HG03175 (cell line): ENCODE measurements at regions not wholly inside any gene's neighbourhood (a gene's known extent, or its start where the extent isn't known, plus 50 kb on each side); places are given as distances from the start of the nearest gene placed in this dataset.

ENCODE experiments used
- ATAC-seq: cut with Tn5 transposase; IDR thresholded peaks from one replicate; pipeline ENCODE4 v1.9.1; 2021; ENCODE audit warnings: mild to moderate bottlenecking, moderate library complexity; ENCODE audit not compliant: unreplicated experiment

DNA sequence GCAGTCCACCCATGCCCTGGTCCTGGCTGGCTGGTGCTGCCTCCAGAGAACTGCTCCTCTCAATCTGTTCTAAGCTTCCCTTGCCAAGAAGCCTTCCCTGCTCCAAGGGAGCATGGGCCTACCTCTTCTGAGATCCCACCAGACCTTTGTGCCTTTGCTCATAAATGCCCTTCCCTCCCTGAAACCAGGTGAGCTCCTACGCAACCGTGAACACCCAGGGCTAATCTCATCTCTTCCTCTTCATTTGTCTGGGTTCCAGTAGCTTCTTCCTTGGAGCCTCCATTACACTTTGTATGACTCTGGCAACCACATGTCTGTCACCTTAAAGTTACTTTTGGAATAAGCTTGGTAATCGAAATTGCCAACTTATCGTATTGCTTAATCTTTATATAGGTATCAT is 270.6 kb downstream of the PBX3 start:
- ATAC-seq, result no peak

- ATAC-seq, result no peak
Observed at GRCh38 chr9:126020836-126021235, 273.7 kb downstream of the PBX3 start.

DNA sequence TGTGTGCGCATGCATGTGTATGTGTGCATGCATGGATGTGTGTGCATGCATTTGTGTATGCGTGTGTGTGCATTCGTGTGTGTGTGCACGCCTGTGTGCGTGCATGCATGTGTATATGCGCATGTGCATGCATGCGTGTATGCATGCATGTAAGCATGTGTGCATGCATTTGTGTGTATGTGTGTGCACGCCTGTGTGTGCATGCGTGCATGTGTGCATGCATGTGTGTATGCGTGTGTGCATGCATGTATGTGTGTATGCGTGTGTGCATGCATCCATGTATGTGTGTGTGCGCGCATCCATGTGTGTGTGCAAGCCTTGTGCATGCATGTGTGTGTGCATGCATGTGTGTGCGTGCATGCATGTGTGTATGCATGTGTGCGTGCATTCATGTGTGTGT is 276.8 kb downstream of the PBX3 start:
- ATAC-seq, result no peak

DNA sequence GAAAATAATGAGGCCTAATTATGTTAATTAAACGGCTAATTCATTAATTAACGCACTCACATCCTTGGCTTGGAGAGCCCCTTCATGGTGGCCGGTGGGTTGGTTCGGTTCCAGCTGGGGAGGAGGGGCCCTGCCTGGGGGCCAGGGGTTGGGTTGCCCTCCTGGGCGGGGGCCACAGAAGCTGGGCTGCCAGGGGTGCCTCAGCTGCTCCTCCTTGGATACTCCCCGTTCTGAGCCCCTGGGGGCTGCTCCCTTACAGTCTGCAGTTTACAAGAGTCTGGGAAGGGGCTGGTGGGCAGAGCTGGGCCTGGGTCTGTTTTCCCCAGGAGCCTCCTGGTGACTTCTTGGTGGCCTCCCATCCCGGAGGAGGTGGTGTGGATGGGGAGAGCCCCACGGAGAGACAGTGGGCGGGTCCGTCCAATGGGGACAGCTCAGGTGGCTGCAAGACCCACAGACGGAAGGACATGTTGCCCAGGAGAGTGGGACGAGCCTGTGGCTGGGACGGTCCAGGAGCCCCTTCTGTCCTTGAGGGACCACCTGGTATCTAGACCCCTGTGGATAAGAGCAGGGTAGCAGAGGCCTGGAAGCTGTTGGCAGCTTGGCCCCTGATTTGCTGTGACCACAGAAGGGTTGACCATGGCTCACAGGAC is 277.5 kb downstream of the PBX3 start:
- ATAC-seq, result no peak

- ATAC-seq, result no peak
Observed at GRCh38 chr9:126025991-126026390, 278.8 kb downstream of the PBX3 start.

- ATAC-seq, result no peak
Observed at GRCh38 chr9:126027566-126027965, 280.4 kb downstream of the PBX3 start.

DNA sequence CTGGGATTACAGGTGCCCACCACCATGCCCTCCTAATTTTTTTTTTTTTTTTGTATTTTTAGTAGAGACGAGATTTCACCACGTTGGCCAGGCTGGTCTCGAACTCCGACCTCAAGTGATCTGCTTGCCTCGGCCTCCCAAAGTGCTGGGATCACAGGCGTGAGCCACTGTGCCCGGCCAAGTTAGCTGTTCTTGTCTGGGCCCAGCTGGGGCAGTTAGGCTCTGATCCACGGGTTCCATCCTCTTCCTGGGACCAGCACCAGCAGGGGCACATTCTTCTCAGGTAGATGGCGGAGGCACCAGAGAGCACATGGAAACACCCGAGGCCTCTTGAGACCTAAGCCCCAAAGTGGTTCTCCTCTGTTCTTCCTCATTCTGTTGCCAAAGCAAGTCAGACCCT is 281.6 kb downstream of the PBX3 start:
- no peak for ATAC-seq

DNA sequence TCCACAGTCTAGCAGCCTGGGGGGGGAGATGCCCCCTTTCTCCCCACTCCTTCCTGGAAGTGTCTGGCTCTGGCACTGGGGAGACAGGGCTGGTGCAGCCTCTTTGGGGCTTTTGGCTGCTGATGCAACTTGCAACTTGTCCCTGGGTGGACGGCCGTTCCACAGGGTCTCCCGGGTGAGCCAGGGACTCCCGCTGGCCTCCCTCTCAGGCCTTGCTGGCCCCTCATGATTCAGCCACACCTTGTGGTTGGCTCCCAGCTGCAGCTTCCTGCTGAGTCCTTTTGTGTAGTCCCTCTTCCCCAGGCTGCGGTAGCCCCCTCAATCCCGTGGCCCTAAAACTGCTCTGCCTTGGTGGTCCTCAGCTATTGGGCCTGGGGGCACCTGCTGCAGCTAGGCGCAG is 283.5 kb downstream of the PBX3 start:
- ATAC-seq, result no peak

DNA sequence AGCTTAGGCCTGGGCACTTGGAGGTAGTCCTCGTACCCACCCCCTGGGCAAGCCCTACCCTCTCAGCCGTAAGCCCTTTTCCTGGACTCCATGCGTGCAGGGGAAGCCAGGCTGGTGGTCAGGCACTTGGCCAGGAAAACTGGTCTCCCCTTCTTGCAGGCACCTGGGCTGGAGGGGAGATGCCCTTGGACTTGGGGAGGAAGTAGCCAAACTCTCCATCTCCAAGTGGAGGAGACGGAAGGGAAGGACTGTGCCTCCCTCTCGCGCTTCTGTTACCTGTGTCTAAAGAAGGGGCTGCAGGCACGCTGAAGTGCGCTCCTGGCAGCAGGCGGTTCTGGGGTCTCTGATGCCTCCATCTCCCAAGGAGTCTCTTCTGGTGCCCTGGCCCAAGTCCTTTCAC is 283.9 kb downstream of the PBX3 start:
- no peak for ATAC-seq

DNA sequence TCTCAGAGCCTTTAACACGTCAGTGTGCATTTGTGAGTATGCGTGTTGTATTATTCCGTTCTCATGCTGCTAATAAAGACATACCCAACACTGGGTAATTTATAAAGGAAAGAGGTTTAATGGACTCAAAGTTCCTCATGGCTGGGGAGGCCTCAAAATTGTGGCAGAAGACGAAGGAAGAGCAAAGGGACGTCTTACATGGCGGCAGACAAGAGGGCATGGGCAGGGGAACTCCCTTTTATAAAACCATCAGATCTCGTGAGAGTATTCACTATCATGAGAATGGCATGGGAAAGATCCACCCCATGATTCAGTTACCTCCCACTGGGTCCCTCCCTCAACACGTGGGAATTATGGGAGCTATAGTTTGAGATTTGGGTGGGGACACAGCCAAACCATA is 285.0 kb downstream of the PBX3 start:
- no peak for ATAC-seq

DNA sequence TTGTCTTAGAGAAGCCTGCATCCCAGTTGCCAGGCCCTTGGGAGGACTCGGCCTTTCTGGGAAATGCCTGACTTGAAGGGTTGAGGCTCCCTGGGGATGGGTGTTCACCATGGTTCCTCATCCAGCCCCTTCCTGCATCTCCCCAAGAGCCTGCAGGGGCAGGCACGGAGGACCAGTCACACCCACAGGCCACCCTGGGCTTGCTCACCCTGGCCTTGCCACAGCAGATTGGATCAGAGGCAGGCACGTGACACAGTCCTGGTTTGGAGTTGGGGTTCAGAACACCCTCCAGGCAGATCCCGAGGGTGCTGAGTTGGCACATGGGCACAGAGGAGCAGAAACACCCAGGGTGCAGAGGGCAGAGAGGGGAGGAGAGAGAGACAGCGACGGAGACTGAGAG is 286.1 kb downstream of the PBX3 start:
- ATAC-seq, result no peak

GRCh38 chr9:126033956-126034355 is 286.8 kb downstream of the PBX3 start:
- no peak for ATAC-seq

DNA sequence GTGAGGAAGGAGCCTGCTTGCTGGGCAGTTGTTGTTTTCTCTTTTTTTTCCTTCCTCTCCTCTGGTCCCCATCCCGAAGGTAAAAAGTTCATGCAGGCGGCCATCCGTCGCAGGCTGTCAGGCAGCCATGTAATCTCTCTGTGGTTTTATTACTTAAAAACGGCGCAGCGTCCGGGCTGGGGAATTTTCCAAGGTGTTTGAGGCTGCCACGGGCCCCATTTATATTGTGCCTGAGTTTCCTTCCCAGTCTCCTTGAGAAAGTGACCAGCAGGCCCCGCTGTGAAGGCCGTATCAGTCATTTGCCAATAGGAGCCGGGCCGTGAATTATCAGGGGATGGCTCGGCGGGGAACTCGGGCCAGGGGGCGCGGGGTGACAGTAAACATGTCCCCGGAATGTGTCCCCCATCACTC is 289.7 kb downstream of the PBX3 start:
- ATAC-seq, result no peak

- ATAC-seq, result no peak
Observed at GRCh38 chr9:126038790-126039189, 287.8 kb upstream of the MVB12B start.

DNA sequence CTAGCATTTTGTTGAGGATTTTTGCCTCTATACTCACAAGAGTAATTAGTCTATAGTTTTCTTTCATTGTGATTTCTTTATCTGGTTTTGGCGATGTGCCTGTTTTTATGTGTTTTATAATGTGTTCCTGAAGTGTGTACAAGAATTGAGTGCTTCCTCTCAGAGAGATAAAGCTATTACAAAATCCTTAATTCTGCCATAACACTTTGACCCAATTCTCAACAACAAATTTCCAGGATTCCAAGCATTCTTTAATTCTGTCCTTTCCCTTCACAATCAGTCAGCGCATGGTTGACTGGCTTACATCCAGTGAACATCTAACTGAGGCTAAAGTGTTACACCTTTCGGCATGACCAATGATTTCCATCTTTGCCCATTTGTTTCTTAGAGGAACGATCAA is 282.9 kb upstream of the MVB12B start:
- ATAC-seq, result no peak

- ATAC-seq, result no peak
Observed at GRCh38 chr9:126049088-126049487, 277.5 kb upstream of the MVB12B start.

- ATAC-seq, result no peak
Observed at GRCh38 chr9:126049896-126050604, 276.6 kb upstream of the MVB12B start.

GRCh38 chr9:126050605-126050990 is 276.0 kb upstream of the MVB12B start:
- no peak for ATAC-seq

- no peak for ATAC-seq
Observed at GRCh38 chr9:126051446-126052130, 275.0 kb upstream of the MVB12B start.

DNA sequence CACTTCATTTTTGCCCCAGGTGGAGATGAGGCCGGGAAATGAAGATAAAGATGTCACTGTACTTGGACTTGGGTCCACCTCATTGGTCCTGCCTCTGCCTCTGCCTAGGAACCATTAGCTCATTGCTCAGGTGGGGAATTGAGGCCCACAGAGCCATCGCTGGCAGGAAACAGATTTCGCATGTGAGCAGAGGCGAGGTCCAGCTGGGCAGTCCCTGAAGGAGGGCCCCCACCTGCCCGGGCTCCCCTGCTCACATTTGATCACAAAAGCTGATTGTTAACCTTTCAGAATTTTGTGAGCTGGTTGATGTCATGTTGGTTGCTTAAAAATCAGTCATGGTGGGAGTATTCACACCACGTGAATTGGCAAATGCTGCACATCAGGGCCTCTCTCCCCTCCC is 273.8 kb upstream of the MVB12B start:
- no peak for ATAC-seq

DNA sequence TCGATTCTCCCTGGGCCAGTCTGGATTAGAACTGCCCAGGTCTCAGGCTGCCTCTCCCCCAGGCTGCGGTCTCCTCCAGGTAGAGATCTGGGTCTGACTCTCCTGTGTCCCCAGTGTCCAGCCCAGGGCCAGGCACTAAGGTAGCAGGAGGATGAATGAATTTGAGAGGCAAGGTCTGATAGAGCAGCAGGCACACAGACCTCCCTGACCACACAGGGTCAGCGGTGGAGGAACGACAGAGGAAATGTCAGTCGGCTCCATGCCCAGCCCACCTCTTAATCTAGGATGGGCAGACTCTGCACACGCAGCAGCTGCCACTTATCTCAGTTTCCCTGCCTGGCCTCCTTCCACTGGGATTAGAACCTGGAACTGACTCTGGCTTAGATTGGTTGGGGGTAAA is 272.7 kb upstream of the MVB12B start:
- ATAC-seq, result no peak

DNA sequence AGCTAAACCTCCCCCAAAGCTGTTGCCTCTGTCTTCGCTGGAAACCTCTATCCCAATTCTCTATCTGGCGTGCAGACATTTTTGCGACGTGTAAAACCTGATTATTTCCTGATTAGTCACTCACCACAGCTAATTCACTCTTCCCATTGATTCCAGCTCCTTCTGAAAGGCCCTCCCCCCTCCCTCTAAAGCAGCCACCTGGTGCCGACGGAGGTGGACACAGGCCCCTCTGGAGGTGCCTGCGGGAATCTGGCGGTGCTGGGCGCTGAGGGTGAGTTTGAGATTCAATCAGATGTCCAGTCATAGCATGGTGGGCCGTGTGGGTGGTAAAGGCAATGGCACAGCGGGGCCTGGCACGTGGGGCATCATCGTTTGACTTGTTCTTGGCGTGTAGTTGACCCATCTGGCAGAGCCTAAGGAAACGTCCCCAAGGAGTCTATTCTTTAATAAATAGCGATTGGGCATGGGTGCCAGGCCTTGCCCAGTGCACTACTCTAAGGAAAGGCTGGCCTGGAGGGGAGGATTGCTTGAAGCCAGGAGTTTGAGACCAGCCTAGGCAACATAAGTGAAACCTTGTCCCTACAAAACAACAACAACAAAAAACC is 271.1 kb upstream of the MVB12B start:
- no peak for ATAC-seq
